NCI-H1092 (cell line): ENCODE measurements at regions not wholly inside any gene's neighbourhood (a gene's known extent, or its start where the extent isn't known, plus 50 kb on each side); places are given as distances from the start of the nearest gene placed in this dataset.
"Not testable (repeated sequence)": the region's sequence is repeated elsewhere in the genome, so short reads cannot be mapped to it uniquely, and the experiment has no call there.

Experiments
- DNase-seq: peaks from one replicate; lab custom pipeline; 2025; lab: John Stamatoyannopoulos, UW

DNA sequence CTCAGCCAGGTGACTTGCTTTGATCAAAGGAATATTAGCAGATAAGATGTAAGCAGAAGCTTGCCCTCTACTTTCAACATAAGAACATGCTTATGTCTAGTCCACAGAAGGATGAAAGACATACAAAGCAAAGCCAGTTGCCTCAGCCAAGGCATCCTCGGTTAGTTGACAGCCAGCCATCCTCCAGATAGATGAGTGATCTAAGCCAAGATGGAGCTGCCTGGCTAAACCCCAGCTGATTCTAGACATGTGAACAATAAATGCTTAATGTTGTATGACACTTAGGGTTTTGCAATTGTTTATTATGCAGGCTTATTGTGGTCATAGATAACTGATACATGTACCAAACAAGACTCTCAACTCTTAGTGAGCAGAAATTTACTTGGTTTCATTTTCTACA is 157.6 kb upstream of the TMTC2 start:
- no peak for DNase-seq

DNA sequence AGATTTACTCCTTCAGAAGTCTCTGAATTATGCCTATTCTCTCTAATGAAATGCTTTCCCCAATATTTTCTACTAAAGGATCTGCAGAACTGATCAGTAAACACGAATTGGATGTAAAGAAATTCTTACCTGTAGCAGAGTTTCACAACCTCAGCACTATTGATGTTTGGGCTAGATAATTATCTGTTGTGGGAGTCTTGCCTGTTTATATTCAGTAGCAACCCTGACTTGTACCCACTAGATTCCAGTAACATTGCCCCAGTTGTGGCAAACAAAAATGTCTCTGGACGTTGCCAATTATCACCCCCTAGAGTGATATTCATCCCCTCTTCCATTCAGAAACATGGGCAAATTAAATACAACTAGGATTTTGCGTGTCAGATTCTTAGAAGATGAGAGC is 156.8 kb upstream of the TMTC2 start:
- DNase-seq = no peak

DNA sequence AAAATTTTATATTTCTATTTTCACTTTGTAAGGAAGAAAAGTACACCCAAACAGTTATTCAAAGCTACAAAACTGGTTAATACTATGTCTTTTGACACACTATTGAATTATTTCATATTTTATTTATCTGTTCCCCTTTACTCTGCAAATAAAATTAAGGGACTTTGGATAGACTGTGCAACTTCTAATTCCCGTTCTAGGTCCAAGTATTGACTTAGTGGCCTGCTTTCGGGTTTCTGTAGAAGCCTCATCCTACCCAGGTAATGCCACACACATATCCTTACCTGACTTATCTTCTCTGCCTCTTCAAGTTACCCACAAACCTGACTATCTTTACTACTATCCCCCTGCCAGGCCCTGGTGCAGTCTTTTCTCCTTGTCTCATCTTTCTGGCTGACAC is 156.3 kb upstream of the TMTC2 start:
- DNase-seq = no peak

DNA sequence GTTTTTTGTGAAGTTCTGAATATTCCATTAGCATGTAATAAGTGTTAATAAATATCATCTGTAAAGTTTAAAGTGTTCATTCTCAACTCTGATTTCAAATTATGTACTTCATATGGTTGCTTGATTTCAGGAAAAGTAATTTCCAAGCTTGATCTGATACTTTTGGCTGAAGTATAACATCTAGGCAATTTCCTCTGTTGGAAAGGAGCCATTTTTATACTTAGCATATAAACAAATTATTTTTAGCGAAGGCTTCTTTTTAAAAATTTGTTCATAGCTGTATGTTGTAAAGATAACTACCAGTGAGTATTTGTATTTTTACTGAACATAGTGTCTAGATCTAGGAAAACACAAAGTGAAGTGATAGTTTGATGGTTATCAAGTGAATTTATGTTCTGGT is 153.4 kb upstream of the TMTC2 start:
- no peak for DNase-seq

DNA sequence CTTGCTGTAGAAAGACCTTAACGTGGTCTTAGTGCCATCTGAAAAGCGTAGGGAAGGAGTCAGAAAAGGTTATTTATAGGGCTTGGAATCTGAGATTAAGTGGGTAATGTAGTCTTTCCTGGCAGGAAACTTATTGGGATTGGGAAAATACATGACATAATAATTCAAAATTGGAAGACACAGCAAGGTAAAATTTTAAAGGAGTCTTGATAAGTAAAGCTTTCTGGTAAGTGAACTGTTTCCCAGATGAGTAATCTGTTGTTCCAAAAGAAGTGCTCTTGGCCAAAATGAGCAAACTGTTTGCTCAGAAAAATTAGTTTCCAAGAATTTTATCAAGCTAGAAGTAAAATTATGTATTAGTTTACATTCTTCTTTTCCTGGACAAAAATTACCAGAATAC is 149.3 kb upstream of the TMTC2 start:
- DNase-seq = no peak

DNA sequence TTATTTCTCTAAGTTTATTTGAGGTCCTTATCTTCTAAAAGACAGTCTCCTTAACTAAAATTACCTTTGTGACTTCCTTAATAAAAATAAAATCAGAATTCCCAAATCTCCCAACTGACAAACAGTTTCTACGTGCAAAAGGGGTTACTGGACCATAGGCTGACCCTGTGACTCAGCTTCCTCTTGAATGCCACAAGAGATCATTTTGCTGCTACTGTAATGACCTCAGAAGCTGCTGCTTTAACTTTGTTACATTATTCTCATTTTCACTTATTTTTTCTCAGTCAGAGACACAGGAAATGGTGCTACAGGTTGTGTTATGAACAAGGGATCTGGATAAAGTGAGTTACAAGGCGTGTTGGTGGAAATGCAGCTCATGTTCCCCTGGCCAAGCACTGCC is 132.2 kb upstream of the TMTC2 start:
- no peak for DNase-seq

DNA sequence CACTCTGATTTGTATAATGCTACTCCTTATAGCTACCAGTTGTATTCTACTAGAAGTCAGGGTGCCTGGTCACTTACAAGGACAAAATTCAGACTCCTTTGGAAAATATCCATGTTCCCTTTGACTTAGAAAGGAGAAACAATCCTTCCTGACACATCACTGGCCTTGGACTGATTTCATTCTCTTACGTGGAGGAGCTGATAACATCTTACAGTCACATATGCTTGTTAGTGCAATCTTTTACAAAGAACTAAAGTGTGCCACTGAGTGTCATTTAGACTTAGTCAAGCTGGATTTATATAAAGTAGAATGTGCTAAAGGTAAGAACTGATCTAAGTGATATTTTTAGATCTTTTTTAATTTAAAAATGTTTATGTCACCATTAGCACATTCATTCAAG is 131.0 kb upstream of the TMTC2 start:
- DNase-seq = no peak

DNA sequence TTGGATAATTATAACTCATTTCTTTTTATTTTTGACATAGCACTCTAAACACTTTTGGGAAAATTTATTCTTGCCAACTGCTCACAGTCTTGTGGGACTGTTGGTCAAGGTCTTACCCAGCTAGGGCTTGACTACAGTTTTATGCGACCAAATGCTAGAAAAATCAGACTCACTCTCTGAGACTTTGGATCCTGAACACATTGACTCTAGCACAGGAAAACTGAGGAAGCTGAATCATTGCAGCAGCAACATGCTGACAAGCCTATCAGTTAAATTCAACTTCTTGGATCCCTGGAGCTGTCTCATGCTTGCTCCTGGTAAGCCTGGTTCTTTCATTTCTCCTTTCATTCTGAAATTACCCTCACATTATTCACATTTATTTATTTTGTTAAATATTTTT is 120.7 kb upstream of the TMTC2 start:
- DNase-seq = no peak

DNA sequence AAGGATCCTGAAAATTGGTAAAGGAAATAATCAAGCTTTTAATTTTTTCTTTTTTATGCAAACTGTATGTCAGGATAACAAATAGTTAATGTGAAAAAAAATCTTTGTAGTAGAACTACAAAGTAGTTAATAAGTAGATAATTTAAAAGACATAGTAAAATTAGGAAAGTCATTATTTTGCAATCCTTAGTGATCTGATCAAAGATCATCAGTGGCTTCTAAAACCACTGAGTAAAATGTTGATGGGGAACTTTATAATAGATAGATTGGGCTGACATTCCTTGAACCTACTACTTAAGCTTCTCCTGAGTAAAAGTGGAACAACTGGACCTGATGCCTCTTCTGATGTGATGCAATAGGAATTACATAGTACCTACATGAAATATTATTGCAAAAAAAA is 119.0 kb upstream of the TMTC2 start:
- DNase-seq = no peak

DNA sequence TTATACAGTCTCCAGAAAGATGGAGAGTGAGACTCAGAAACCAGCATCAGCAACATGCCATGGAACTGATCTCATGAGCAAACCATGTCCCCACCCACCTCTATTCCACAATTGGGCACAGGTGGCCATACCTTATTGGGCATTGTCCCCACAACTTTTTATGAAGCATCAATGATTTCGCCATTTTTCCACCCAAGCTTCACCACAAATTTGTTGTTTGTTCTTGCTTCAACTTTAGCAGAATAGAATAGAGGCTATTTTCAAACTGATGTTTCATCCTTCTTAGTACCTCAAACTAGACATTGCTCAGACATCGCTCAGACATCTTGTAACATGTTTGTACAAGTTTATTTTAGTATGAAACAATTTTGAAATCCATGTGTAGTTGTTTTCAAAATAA is 112.5 kb upstream of the TMTC2 start:
- DNase-seq = no peak

DNA sequence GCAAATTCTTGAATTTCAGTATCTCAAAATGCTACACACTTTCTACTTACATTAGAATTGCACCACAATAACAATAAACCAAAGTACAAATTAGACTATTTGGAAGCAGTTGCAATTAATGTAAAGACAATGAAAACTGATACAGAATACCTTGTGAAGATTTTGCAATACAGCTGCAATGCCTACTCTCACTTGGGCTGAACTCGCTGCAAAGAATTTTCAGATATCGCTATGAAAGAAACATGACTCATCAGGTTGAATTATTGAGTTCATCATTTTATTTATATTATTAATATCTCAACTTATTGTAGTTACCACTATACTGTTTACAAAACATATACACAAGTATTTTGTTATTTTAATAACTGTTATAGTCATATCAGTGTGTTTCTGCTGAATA is 108.0 kb upstream of the TMTC2 start:
- no peak for DNase-seq

DNA sequence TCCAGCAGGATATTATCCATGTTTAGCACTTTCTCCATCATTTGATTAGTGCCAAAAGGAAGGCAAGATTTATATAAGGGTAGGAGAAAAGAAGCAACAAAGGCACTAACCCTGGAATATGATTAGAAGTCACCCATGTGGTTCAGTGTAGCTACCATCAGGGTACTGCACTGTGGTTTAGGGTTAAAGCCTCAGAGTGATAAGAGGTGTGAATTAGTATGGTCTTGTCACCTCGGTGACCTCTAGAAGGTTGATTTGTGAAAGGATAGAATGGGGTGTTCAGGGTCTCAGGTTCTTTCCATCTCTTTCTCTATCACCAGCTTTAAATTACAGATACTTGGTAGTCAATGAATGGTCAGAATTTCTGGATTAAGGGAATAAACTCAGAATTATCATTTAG is 103.0 kb upstream of the TMTC2 start:
- no peak for DNase-seq

DNA sequence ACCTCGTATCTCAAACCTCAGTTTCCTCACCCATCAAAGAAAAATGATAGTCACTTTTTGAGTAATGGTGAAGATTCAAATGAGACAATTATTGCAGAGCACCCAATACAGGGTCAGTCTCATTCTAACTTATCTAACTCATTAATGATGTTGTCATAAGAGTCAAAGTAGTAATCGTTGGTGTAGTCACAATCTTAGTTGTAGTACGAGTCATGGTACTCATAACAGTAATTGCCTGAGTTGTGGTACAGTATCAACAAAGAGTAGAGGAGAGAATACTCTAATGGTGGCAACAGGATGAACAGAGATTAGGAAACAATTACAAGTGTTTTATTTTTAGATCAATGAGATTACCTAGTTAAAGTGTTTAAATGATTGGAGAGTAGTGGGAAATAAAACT is 93.6 kb upstream of the TMTC2 start:
- no peak for DNase-seq

DNA sequence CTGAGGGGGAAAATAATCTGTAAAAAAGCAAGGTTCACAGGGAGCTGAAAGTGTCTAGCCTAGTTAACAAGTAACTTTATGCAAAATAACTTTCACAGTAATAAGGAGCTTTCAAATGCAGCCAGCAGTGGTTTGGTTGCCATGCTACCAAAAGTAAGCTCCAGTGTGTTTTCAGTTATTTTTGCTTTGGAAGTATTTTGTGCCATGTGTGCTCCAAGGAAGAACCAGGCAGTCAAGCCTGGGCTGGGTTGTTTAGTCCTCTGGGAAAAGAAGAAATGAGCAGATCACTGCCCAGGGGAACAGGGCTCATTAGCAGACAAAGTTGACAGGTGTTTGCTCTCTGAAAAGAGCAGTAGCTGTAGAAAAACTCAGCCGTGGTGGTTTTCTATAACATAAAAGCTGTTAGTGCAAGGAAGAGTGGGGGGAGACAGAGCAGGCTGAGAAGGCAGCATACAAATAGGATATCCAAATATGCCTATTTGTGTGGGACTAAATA is 92.8 kb upstream of the TMTC2 start:
- no peak for DNase-seq

DNA sequence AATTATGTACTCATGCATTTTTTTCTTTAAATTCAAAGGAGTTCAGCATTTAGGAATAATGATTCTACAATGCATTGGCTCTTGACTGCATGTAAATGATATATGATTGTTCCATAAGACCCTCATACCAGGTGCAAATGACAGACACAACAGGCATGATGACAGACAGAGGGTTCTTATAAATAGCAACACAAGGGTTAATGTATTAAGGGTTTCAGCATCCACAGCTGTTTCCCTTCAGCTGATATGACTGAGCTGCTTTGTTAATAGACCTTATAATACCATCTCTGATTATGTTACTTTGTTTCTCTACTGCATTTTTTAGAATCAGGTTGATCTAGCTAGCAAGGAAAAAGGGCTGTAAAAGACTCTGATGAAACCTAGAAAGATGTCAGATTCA is 90.8 kb upstream of the TMTC2 start:
- no peak for DNase-seq

DNA sequence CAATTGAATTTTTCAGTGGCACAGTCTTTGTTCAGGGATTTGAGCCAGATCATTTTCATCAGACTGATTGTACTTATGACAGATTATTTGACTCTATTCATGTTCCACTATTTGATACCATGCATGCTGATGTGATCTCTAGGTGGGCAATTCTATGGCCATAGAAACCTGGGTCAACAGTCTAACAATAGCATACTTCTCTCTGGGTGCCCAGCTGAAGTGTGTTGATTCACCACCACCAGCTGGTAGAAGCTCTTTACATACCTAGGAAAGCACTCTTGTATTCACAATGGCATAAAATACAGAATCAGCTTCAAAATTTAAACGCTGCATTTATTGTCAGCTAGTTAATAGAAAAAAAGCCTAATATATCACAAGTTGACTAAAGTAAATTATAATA is 90.2 kb upstream of the TMTC2 start:
- DNase-seq = peak; percentile 68

DNA sequence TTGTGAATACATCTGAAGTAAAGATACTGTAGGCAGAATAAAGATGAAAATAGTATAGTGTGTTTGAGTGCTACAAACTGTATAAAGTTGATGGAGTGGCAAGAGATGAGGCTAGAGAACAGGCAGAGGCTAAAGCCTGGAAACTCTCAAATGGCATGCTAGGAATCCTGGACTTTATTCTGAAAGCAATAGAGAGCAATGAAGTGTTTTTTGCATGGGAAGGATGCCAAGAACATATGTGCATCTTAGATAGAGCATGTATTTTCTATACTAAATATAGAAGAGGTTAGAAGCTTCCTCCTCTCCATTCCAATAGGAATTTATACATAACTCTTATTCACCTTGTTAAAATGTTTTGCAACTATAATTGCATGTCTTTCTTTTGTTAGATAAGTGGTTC is 86.3 kb upstream of the TMTC2 start:
- DNase-seq = no peak

DNA sequence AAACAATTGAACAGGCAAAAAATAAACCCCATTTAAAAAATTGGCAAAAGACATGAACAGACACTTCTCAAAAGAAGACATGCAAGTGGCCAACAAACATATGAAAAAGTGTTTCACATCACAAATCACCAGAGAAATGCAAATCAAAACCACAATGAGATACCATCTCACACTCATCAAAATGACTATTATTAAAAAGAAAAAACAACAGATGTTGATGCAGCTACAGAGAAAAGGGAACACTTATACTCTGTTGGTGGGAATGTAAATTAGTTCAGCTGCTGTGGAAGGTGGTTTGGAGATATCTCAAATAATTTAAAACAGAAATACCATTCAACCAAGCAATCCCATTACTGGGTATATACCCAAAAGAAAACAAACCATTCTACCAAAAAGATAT is 83.1 kb upstream of the TMTC2 start:
- not testable (repeated sequence) for DNase-seq

DNA sequence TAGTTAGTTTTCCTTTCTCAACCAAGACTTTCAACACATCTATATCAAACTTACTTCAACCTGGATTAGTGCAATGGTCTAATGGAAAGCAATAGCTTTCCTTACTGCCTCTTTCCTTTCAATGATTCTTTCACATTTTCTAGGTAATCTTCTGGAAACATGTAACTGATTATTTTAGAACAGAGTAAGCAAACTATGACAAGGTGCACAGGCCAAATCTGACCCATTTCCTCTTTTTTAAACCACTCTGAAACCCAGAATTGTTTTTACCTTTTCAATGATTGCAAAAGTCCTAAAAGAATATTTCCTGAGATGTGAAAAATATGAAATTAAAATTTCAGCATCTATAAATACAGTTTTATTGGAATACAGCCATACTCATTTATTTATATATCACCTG is 81.6 kb upstream of the TMTC2 start:
- DNase-seq = no peak

DNA sequence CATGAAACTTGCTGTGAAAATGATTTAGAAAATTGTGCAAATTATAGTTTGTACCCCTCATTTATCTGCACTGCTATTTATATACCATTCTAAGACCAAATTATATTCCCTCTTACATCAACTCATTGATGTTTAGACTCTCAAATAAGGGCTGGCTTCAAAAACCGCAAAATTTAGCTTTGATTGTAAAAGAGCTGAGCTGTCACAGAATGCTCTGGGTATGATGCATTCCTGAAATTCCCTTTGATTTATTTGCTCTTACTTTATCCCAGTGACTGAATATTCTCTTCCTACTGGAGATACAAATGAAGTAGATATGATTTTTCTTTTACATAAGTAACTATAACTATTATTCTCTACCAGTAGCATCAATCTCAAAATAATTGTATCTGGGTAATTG is 78.0 kb upstream of the TMTC2 start:
- DNase-seq = no peak

DNA sequence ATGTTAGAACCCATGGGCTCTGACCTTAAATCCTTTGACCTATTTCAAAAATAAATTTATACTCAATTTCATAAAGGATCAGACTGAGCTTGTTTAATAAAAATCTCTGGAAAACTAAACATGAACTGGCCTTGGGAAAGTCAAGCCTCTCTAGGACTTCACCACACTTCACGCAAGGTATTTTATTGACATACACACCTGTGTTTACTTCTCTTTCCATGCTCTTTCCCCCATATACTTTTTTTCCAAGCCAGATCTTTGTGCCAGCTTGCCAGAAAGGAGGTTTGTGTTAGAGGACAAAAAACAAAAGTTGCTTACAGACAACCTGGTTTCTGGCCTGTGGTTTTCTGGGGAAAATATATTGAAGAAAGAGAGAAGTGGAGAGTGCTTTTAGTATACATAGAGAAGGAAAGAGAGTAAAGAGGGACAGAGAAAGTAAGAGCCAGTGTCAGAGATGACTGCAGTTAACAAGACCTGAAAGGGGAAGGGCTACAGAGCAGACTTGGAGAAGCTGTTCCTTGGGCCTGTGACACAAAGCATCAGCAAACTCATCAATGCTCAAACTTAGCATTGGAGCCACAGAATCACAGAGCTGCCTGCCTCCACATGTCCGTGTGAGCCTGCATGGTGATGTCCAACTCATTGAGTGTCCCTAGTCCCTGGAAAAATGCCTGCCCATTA is 77.3 kb upstream of the TMTC2 start:
- DNase-seq = no peak

DNA sequence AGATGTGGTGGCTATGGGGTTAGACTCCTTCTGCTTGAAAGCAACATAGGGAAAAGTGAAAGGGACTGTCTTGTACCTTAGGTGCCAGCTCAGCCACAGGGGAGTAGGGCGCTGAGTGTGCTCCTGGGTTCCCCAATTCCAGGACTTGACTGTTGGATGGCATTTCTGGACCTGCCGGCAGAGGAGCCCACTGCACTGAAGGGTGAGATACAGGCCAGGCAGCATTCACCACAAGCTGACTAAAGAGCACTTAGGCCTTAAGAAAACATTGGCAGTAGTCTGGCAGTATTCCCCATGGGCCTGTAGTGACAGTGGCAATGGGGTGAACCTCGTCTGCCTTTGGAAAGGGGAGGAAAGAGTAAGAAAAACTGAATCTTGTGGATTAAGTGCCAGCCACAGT is 67.1 kb upstream of the TMTC2 start:
- DNase-seq = no peak

DNA sequence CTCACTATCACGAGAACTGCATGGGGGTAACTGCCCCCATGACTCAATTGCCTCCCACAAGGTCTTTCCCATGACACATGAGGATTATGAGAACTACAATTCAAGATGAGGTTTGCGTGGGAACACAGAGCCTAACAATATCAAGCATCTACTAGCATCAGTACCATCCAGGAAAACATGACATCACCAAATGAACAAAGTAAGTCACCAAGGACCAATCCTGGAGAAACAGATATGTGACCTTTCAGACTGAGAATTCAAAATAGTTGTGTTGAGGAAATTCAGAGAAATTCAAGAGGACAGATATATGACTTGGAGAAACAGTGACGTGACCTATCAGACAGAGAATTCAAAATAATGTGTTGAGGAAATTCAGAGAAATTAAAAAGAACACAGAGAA is 65.8 kb upstream of the TMTC2 start:
- no peak for DNase-seq

DNA sequence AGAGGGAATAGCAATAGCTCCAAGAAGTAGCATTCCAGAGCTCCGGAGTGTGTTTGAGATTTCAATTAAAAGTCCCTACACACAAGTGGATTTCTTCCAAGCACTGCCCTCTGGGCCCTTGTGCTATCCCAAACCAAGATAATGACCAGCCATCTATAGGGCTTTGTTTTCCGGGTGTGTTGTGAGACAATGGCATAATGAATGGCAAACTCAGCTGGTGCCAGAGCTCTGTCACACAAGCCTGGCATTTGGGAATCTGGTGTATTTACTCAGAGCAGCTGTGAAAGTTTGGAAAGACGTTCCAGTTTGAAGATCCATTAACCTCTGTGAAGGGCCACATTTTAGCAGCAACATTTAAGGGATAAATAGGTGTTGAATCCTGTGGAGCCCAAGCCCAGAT is 61.2 kb upstream of the TMTC2 start:
- DNase-seq = no peak

DNA sequence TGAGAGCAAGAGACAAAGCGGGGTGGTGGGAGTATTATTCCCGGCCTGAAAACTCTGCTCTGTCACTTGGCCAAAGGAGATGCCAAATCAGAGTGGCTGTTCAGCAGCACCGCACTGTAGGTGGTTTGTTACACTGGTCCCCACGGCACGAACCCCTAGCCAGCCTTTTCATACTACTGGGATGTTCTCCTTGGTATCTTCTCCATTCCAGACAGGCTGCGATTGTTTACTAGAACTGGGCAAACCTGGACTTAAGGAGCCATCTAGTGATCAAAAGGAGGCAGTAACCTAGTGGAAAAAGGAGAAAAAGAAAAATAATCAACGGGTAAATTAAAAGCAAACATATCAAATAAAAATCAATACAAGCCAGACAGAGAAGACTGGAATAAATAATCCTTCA is 58.9 kb upstream of the TMTC2 start:
- DNase-seq = peak; percentile 9
